Breast epithelium (tissue), 3 donors: ENCODE measurements at regions not wholly inside any gene's neighbourhood (a gene's known extent, or its start where the extent isn't known, plus 50 kb on each side); places are given as distances from the start of the nearest gene placed in this dataset.

Experiments used
- CTCF ChIP-seq, 3 donors: fragments of 450-650 bp; IDR thresholded peaks; one replicate each; pipeline ENCODE4 v1.5.1; 2016 to 2017; ENCODE audit warnings: antibody characterized with exemption in 3 of 3, mild to moderate bottlenecking in 3 of 3, moderate library complexity in 3 of 3
- POLR2A ChIP-seq: fragments of 450-650 bp; IDR thresholded peaks from one replicate; pipeline ENCODE4 v1.6.1; 2016; ENCODE audit warnings: antibody characterized with exemption, mild to moderate bottlenecking, moderate library complexity
- POLR2AphosphoS5 ChIP-seq, 3 donors: sonication (generic); formaldehyde crosslinking; IDR thresholded peaks; one replicate each; pipeline ENCODE4 v1.6.1; 2017; ENCODE audit warnings: antibody characterized with exemption in 3 of 3

- TF ChIP-seq CTCF (IDR thresholded peaks at IDR 0.05) (no peak), POLR2AphosphoS5 (IDR thresholded peaks at IDR 0.05) (no peak), POLR2A (no peak)
Observed at GRCh38 chr15:77709135-77709886, 76.6 kb upstream of the LINGO1 start.
